Right renal cortex interstitium (tissue), 3 donors: ENCODE measurements at regions not wholly inside any gene's neighbourhood (a gene's known extent, or its start where the extent isn't known, plus 50 kb on each side); places are given as distances from the start of the nearest gene placed in this dataset.

Source experiments
- DNase-seq, 3 donors: peaks; one replicate each; pipeline ENCODE4 v3.0.0-alpha.2; 2013; ENCODE audit warnings: low read depth in 3 of 3, low spot score in 2 of 3

DNA sequence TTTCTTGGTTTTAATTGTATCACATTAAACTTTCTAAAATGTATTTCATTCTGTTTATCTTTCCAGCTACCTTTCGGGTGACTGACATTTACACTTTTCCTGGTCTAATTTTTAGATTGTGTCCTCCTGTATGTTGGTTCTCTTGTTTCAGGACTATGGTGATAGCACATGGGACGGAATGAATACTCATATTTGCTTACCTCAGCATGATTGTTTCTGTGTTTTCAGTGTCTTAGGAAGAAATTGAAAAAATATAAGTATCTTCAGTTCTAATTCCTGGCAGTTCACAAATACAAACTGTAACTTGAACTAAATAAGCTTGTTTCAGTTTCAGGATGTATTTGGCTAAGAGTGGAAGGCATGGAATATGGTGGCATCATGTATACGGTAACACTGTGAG is 80.1 kb upstream of the ROBO1 start:
- no peak for DNase-seq

DNA sequence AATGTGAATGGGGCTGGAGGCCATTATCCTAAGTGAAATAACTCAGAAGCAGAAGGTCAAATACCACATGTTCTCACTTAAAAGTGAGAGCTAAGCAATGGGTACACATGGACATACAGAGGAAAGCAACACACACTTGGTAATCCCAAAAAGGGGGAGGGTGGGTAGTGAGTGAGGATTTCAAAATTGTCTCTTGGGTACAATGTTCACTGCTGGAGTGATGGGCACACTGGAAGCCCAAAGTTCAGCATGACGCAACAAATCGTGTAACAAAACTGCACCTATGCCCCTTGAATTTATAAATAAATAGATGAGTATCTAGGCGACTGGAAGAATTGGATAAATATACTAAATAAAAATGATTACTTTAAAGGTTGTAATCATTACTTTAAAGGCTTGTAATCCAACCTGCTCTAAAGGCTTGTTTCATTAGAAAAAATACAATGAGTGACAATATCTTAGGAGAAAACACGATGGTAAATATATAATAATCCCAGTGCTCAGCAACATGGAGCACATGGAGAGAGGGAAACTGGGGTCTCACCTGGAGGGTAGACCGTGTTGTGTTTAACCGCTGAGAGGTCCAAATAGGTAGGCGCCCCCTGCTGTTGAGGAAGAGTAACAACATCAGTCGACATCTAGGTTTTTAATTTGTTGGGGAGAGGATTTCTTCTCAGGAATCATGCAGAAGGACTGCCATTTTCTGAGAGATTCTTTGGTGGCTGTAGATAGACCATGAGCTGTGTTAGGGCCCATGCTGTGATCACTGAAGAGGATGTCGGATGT is 78.5 kb upstream of the ROBO1 start:
- DNase-seq, result no peak

DNA sequence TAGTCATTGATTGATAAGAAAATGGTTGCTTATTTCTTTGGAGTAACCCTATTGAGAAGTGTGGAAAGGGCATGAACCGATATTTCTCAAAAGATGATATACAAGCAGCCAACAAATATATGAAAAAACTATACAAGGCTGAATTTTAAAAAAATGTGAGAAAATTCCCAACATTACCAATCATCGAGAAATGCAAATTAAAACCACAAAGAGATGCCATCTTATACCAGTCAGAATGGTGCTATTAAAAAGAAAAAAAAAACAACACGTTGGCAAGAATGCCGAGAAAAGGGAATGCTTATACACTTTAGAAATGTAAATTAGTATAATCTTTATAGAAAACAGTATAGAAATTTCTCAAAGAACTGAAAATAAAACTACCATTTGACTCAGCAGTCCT is 77.7 kb upstream of the ROBO1 start:
- DNase-seq, result no peak

DNA sequence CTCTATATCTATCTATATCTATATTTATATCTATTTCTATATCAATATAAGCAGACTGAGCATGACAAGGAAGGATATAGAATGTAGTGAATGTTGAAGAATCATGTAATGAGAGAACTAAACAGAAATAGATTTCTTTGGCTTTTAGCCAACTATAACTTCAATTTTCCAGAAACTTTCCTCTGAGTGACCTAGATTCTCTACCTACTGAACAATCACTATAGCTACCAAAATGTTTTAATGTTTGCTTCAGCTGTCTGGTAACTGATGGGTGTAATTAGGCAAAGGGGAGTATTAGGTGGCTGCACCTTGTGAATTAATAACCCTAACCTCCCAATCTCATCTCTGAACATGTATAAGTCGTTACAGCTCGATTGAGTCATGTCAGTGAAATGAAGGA is 76.4 kb upstream of the ROBO1 start:
- DNase-seq, result no peak

DNA sequence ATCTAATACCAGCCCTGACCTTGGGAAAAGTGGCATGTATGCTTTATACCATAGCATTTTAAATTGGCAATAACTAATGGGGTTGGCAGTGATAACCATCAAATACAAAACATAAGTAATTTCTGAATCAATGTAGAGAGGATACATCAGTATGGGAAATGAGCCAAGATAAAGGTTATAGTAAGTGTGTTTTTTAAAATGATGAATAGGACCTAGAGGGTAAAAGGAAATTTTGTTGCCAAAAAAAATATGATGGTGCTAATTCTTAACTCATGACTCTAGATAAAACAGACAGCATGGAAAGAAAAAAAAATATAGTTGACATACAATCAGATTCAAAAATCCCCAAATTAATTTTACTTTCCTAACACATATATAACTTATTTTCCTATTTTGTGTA is 75.4 kb upstream of the ROBO1 start:
- DNase-seq, result no peak

DNA sequence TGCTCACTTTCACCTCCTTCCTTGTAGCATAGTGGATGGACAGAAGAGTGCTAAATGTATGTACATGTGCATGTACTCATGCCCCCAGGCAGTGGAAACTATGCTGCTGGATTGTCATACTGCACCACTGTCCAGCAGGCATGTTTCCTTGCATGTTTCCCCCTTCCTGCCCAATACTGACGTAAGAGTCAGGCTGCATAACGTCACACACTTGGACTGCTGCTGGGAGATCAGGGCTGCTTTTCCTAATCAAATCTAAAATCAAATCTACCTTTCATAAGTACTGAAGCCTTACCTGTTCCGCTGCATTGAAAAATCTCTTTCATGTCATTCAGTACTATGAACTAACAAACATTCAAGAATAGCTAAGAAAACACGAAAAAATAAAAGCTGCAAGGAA is 67.9 kb upstream of the ROBO1 start:
- DNase-seq, result no peak

DNA sequence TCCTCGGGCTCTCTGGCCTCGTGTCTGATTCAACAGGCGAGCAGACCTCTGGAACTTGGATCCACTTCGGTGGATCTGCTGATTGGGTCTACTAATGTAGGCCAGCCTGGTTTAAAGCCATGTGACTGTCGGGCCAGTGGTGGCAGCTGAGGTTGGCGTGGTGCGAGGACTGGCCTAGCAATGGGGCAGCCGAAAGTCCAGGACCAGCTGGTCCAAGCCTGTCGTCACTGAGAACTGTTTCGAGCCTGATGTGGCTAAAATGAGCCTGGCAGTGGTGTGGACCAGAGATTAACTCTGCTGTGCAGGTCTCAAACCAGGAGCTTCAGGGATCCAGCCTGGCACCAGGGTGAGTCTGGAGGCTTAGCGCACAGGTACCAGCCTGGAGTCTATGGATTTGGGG is 56.4 kb upstream of the ROBO1 start:
- DNase-seq, result no peak

DNA sequence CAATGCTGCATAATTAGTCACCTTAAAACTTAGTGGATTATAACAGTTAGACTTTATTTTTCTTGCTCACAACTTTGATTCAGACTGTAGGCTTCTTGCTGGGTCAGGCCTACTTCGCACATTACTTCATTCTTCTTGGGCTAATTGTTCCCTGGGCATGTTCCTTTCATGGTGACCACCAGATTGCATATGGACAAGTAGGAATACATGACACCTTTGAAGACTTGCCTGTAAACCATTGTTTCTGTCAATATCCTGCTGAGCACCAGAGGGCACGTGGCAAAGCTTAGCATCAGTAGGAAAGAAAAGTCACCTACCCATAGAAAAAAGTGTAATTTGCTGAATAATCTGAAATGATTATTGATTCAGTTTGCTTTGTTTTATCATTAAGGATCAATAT is 54.3 kb upstream of the ROBO1 start:
- DNase-seq, result no peak

DNA sequence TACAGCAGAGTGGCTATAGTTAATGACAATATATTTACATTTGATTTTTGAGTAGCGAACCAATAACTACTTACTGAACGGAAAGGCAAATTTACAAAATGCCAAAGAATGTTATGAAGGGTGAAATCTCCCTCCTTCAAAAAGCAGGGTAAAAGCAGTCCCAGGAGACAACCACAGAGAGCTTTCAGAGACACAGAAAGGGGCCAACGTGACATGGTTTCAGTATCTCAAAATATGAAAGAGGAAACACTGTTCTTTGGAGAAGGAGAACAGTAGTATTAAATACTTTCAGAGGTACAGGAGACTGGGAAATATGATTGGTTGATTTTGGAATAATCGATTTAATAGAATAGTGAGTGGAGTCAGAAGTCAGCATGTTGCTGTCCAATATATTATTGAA is 52.3 kb upstream of the ROBO1 start:
- DNase-seq, result no peak

DNA sequence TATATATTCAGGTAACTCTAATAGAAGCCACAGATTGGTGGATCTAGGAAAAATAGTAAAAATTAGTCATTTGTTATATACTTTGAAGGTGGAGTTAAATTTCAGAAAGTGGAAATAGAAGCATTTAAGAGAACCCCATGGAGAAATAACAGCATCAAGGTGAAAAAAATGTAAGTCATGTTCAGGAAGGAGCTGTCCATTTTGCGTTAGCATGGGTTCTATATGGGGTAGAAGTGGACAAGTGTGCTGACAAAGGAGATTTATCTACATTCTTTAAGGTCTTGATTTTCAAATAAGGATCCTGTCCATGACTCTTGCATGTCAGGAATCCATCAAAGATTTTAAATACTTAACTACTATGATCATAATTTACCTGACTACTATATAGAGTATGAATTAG is 50.2 kb upstream of the ROBO1 start:
- no peak for DNase-seq
